Stomach (tissue), 4 donors: ENCODE measurements at regions not wholly inside any gene's neighbourhood (a gene's known extent, or its start where the extent isn't known, plus 50 kb on each side); places are given as distances from the start of the nearest gene placed in this dataset.

Experiments
- EP300 ChIP-seq: sonication (generic); formaldehyde crosslinking; IDR thresholded peaks from one replicate; pipeline ENCODE4 v1.6.1; 2017; ENCODE audit warnings: antibody characterized with exemption
- POLR2A ChIP-seq, 4 donors: fragments of 450-650 bp; IDR thresholded peaks; one replicate each; pipeline ENCODE4 v1.6.1; 2016; ENCODE audit warnings: antibody characterized with exemption in 4 of 4, control low read depth in 2 of 4, mild to moderate bottlenecking in 1 of 4, moderate library complexity in 1 of 4
- POLR2AphosphoS5 ChIP-seq, 3 donors: sonication (generic); formaldehyde crosslinking; IDR thresholded peaks; one replicate each; pipeline ENCODE4 v1.6.1; 2016; ENCODE audit warnings: antibody characterized with exemption in 3 of 3
- TF ChIP-seq, protein P1 (sequence below), 7 experiments: fragments of 450-650 bp in 4 of 7; fragments of 200-600 bp in 3 of 7; sonication (generic) in 3 of 7; IDR thresholded peaks; one replicate each; pipeline ENCODE4 v1.5.1; 2016 to 2019; ENCODE audit warnings: antibody characterized with exemption in 7 of 7, control low read depth in 2 of 7, mild to moderate bottlenecking in 1 of 7

DNA sequence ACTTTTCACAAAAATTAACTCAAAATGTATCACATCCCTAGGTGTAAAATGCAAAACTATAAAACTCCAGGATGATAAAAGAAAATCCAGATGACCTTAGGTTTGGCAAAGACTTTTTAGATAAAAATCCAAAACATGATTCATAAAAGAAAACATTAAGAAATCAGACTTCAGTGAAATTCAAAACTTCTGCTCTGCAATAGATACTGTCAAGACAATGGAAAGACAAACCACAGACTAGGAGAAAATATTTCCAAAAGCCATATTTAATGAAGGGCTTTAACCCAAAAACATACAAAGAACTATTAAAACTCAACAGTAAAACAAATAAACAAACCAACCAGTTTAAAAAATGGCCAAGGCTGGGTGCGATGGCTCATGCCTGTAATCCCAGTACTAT is 173.6 kb upstream of the SPOPL start:
- TF ChIP-seq, protein P1, sequence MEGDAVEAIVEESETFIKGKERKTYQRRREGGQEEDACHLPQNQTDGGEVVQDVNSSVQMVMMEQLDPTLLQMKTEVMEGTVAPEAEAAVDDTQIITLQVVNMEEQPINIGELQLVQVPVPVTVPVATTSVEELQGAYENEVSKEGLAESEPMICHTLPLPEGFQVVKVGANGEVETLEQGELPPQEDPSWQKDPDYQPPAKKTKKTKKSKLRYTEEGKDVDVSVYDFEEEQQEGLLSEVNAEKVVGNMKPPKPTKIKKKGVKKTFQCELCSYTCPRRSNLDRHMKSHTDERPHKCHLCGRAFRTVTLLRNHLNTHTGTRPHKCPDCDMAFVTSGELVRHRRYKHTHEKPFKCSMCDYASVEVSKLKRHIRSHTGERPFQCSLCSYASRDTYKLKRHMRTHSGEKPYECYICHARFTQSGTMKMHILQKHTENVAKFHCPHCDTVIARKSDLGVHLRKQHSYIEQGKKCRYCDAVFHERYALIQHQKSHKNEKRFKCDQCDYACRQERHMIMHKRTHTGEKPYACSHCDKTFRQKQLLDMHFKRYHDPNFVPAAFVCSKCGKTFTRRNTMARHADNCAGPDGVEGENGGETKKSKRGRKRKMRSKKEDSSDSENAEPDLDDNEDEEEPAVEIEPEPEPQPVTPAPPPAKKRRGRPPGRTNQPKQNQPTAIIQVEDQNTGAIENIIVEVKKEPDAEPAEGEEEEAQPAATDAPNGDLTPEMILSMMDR (IDR thresholded peaks at IDR 0.05): no peak
- TF ChIP-seq EP300: no peak
- TF ChIP-seq POLR2A (IDR thresholded peaks at IDR 0.05): no peak
- no peak for TF ChIP-seq POLR2AphosphoS5 (IDR thresholded peaks at IDR 0.05)
